Activated naive CD4-positive, alpha-beta T cell treated with anti-CD3 and anti-CD28 coated beads, Interleukin-2, amount 10 ng/mL, durations not matched to agents 7 days and 5 days (primary cell): ENCODE measurements at regions not wholly inside any gene's neighbourhood (a gene's known extent, or its start where the extent isn't known, plus 50 kb on each side); places are given as distances from the start of the nearest gene placed in this dataset.

ENCODE experiments used
- CTCF ChIA-PET: fragments of 350-600 bp; sonication (Branson Sonifier 250); formaldehyde crosslinking; loops from one replicate; lab custom pipeline; 2021; ENCODE audit warnings: antibody characterized with exemption; lab: Charles Lee
- DNase-seq: peaks from one replicate; pipeline ENCODE4 v3.0.0-alpha.2; 2020
- H3K27ac Mint-ChIP-seq: one replicate; pipeline ENCODE4 v1.8.0; 2021; ENCODE audit warnings: mild to moderate bottlenecking, moderate library complexity, mixed read lengths
- H3K27me3 Mint-ChIP-seq: one replicate; pipeline ENCODE4 v1.8.0; 2021; ENCODE audit warnings: mild to moderate bottlenecking, mixed read lengths
- H3K36me3 Mint-ChIP-seq: one replicate; pipeline ENCODE4 v1.8.0; 2021; ENCODE audit warnings: mixed read lengths
- H3K4me1 Mint-ChIP-seq: one replicate; pipeline ENCODE4 v1.8.0; 2021; ENCODE audit warnings: mixed read lengths
- H3K4me3 Mint-ChIP-seq: one replicate; pipeline ENCODE4 v1.8.0; 2021; ENCODE audit warnings: mild to moderate bottlenecking, moderate library complexity, mixed read lengths
- H3K9me3 Mint-ChIP-seq: one replicate; pipeline ENCODE4 v1.8.0; 2021; ENCODE audit warnings: mixed read lengths

DNA sequence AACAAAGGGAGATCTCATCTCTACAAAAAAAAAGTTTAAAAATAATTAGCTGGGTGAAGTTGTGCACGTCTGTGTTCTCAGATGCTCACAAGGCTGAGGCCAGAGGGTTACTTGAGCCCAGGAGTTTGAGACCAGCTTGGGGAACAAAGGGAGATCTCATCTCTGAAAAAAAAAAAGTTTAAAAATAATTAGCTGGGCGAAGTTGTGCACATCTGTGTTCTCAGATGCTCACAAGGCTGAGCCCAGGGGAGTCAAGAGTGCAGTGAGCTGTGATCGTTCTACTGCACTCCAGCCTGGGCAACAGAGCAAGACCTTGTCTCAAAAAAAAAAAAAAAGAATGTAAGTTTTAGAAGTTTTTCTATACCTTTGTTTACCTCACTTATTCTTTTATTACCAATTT is 127.3 kb downstream of the FGF9 start:
- no peak for DNase-seq
- Mint-ChIP-seq H3K27ac (no peak overlapping the region), H3K4me1 (no peaks in the 10 kb centered on the region), H3K36me3 (no peaks in the 10 kb centered on the region), H3K27me3 (no peaks in the 10 kb centered on the region), H3K9me3 (no peaks in the 10 kb centered on the region), H3K4me3 (no peak overlapping the region)
- CTCF ChIA-PET: interaction anchor here (0.6 kb wide), 1 partner anchor 260 kb away, joined by 3 read pairs; no protein-coding TSS in a partner anchor

DNA sequence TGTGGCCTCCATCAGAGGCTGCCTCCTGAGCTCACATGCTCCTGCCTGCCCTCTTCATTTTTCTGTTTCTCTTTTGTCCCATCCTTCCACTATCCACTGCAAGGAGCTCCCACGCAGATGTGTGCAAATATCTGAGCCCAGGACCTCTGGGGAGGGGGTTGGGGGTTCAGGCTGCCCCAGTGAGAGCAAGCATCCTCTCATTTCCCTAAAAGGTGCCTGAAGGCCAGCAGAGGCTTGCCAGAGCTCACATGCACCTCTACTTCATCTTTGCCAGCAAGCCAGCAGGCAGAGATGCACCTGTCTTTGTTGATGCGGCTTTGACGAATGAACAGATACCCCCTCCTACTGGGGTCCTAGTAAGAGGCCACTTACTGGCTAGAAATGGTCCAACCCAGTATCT is 128.8 kb downstream of the FGF9 start:
- CTCF ChIA-PET: no interaction called here
- DNase-seq: no peak
- Mint-ChIP-seq H3K4me3 (no peak overlapping the region), H3K27me3 (no peaks in the 10 kb centered on the region), H3K9me3 (no peaks in the 10 kb centered on the region), H3K27ac (no peak overlapping the region), H3K4me1 (no peaks in the 10 kb centered on the region), H3K36me3 (no peaks in the 10 kb centered on the region)

DNA sequence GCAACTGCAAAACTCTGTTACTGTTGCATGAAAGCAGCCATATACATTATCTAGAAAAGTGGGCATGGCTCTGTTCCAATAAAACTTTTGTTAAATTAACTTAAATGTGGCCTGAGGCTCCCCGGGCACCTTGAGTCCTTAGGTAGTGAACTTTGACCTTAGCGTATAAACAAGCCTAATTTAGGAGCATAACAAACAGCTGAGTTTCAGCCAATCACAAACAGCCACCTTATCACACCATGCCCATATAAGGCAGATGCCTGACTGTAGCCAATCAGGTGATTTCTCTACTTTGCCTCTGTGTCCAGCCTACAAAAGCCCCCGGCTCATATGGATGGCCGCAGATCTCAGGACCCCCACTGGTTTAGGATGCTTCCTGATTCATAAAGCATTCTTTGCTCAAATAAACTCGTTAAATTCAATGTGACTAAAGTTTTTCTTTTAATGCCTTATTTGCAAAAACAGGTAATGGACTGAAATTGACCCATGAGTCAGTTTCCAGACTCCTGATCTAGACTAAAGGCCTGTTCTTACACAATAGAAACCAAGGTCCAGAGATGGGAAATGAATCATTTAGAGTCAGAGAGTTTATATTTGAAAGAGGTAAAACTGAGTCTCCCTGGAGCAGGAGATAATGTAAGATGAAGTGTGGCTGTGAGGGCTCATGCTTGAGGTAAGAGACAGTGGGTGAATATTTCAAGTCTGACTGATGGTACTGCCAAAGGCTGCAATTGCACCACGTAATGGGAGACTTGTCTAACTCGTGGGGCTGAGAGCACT is 130.2 kb downstream of the FGF9 start:
- Mint-ChIP-seq H3K9me3 (no peaks in the 10 kb centered on the region), H3K4me3 (no peak overlapping the region), H3K27me3 (no peaks in the 10 kb centered on the region), H3K4me1 (no peaks in the 10 kb centered on the region), H3K27ac (no peak overlapping the region), H3K36me3 (no peaks in the 10 kb centered on the region)
- CTCF ChIA-PET: interaction anchor here (0.6 kb wide), 1 partner anchor 50 kb away, joined by 3 read pairs; no protein-coding TSS in a partner anchor
- DNase-seq: no peak

DNA sequence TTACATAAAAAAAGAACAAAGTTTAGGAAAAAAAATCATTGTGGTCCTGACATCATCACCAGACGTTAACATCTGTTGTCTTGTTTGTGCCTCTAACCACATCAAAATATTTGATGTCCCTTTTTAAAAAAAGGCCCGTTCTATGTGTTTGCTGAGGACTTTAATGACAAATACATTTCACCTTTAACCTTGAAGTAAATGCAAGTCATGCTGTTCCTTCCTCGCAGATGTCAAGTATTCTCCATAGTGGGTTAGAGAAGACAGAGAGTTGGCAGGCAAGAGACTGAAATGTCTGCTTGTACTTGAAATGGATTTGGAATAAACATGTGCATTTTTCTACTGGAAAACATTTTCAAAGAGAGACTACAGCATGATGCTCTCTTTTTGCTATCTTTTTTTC is 134.9 kb downstream of the FGF9 start:
- Mint-ChIP-seq H3K27me3 (no peaks in the 10 kb centered on the region), H3K36me3 (no peaks in the 10 kb centered on the region), H3K9me3 (no peaks in the 10 kb centered on the region), H3K4me1 (no peaks in the 10 kb centered on the region), H3K27ac (no peak overlapping the region), H3K4me3 (no peak overlapping the region)
- DNase-seq: no peak
- CTCF ChIA-PET: no interaction called here

DNA sequence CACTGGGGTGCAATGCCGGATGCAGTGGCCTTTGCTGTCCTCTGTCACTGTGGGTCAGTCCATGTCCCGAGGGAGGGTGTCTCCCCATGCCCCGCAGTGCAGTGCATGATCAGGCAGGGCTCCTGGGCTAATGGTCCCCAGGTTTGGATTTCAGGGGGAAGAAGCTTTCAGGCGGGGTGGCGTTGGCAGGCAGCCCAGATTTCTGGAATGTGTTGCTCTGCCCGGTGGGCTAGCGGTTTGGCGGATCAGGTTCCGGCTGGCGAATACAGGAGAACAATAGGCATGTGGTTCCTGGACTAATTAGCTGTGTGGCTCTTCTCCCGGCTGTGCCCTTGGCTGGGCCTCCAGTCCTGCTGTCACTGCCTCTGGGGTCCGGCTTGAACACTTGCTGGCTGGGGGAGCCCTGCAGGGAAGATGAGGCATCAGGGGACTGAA is 141.3 kb downstream of the FGF9 start:
- CTCF ChIA-PET: no interaction called here
- Mint-ChIP-seq H3K4me3 (no peak overlapping the region), H3K9me3 (peaks cover 2% of the 10 kb centered on the region)

DNA sequence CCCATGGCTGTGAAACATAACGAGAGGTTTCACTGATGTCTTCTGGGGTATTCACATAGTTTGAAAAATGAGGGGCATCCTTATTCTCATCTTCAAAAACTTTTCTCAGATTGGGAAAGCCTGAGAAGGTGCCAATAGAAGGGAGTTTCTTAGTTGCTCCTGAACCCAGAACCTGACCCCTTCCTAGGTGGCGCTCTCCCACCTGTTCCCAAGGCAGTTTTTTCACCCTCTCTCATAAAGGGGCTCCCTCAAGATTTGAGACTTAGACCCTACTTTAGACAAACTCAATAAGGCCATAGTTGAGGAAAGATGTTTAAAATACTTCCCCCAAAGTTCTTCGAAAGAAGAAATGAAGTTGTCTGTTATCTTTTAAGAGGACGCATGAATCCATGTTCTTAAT is 142.2 kb downstream of the FGF9 start:
- CTCF ChIA-PET: no interaction called here
- DNase-seq: no peak
- H3K4me3 Mint-ChIP-seq: no peak overlapping the region
- no peaks in the 10 kb centered on the region for H3K27me3 Mint-ChIP-seq
- H3K36me3 Mint-ChIP-seq: no peaks in the 10 kb centered on the region
- H3K27ac Mint-ChIP-seq: no peak overlapping the region
- H3K4me1 Mint-ChIP-seq: no peaks in the 10 kb centered on the region
- peaks cover 2% of the 10 kb centered on the region for H3K9me3 Mint-ChIP-seq

More for the DNA sequence above, 141.3 kb downstream of the FGF9 start:
- no peaks in the 10 kb centered on the region for H3K4me1 Mint-ChIP-seq
- DNase-seq: no peak
- H3K27ac Mint-ChIP-seq: no peak overlapping the region
- no peaks in the 10 kb centered on the region for H3K27me3 Mint-ChIP-seq
- H3K36me3 Mint-ChIP-seq: no peaks in the 10 kb centered on the region

DNA sequence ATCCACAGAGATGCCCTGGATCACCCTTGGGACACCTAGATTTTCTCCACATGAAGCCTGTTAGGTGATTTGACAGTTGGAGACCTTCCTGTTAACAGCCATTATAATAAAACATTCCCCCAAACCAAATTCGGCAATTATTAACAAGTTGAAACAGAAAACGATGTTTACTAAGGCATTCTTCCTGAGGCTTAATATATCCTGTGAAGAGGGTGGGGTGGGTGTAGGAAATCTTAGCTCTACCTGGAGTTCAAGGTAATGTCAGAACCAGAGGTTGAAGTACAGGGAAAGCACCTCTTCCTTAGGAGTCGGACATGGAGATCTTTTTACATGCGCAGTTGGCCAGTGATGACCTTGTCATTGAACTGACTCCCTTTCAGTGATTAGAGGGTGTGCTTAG is 143.0 kb downstream of the FGF9 start:
- H3K27me3 Mint-ChIP-seq: no peaks in the 10 kb centered on the region
- CTCF ChIA-PET: no interaction called here
- no peak overlapping the region for H3K4me3 Mint-ChIP-seq
- no peaks in the 10 kb centered on the region for H3K4me1 Mint-ChIP-seq
- H3K27ac Mint-ChIP-seq: no peak overlapping the region
- H3K36me3 Mint-ChIP-seq: no peaks in the 10 kb centered on the region
- peaks cover 2% of the 10 kb centered on the region for H3K9me3 Mint-ChIP-seq
- DNase-seq: no peak

DNA sequence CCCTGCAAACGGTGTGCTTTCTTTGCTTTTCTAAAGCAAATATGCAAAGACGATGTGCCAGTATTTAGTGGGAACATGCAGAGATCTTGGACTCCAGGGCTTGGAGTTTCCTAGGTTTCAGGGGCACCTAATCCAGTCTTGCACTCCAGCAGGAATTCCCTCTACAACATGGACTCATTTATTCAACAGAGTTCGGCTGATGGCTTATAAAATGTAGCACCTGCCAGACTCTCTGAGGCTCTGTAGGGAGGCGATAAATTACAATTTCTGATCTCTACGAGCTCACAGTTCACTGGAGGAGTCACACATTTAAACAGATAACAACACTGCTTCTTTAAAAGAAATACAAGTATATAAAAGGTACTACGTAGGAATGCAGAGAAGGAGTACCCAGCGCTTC is 143.7 kb downstream of the FGF9 start:
- CTCF ChIA-PET: no interaction called here
- Mint-ChIP-seq H3K4me3 (no peak overlapping the region), H3K9me3 (peaks cover 2% of the 10 kb centered on the region), H3K27ac (no peak overlapping the region), H3K36me3 (no peaks in the 10 kb centered on the region), H3K4me1 (no peaks in the 10 kb centered on the region), H3K27me3 (no peaks in the 10 kb centered on the region)
- no peak for DNase-seq

DNA sequence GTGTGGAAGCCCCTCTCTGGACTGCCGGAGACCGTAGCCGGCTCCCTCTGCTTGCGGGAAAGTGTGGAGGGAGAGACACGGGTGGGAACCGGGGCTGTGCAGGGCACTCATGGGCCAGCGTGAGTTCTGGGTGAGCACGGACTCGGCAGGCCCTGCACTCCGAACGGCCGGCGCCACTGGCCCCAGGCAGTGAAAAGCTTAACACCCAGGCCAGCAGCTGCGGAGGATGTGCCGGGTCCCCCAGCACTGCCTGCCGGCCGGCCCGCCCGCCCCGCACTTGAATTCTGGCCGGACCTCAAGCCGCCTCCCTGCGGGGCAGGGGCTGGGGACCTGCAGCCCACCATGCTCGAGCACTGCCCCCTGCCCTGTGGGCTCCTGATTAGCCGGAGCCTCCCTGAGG is 147.0 kb downstream of the FGF9 start:
- no peak overlapping the region for H3K4me3 Mint-ChIP-seq
- no peaks in the 10 kb centered on the region for H3K4me1 Mint-ChIP-seq
- CTCF ChIA-PET: no interaction called here
- DNase-seq: no peak
- H3K27me3 Mint-ChIP-seq: no peaks in the 10 kb centered on the region
- H3K36me3 Mint-ChIP-seq: no peaks in the 10 kb centered on the region
- peaks cover 2% of the 10 kb centered on the region for H3K9me3 Mint-ChIP-seq
- H3K27ac Mint-ChIP-seq: no peak overlapping the region

DNA sequence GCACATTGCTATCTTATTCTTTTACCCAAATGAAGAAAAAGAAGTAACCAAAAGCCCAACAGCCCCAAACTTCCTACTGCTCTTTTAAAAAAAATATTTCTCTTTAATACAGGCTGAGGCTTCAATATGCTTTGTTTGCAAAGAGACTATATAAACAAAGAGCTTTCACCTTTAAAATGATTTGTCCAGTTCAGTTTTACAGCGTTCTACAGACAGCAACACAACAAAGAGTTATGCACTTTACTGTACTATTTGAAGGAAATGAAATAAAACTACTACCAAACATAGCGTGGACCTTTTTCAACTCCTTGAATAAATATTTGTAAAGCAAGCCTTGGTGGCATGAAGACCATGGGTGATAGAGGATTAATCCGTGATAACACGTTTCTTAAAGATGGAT is 151.2 kb downstream of the FGF9 start:
- H3K27ac Mint-ChIP-seq: no peak overlapping the region
- no peaks in the 10 kb centered on the region for H3K27me3 Mint-ChIP-seq
- H3K36me3 Mint-ChIP-seq: no peaks in the 10 kb centered on the region
- no peaks in the 10 kb centered on the region for H3K4me1 Mint-ChIP-seq
- no peak overlapping the region for H3K4me3 Mint-ChIP-seq
- DNase-seq: no peak
- CTCF ChIA-PET: no interaction called here
- H3K9me3 Mint-ChIP-seq: no peaks in the 10 kb centered on the region

DNA sequence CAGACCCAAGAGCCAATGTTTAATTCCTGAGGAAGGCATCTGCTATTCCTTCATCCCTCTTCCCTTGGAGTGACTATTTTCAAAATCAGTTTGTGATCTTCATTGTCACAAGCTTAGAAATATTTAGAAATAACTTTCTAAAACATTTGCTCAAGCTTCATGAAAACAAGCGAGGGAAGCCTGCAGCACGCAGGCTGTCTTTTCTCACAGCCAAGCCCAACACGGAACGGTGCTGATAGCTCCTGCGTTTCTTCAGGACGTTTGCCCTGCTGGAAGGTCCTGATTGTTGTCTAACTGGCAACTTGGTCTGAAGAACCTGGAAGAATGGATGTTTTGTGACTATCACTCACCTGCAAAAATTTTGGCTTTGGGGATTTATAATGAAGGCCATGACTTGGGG is 152.5 kb downstream of the FGF9 start:
- H3K36me3 Mint-ChIP-seq: no peaks in the 10 kb centered on the region
- no peaks in the 10 kb centered on the region for H3K4me1 Mint-ChIP-seq
- CTCF ChIA-PET: no interaction called here
- DNase-seq: no peak
- no peaks in the 10 kb centered on the region for H3K9me3 Mint-ChIP-seq
- H3K27me3 Mint-ChIP-seq: no peaks in the 10 kb centered on the region
- no peak overlapping the region for H3K27ac Mint-ChIP-seq
- H3K4me3 Mint-ChIP-seq: no peak overlapping the region

DNA sequence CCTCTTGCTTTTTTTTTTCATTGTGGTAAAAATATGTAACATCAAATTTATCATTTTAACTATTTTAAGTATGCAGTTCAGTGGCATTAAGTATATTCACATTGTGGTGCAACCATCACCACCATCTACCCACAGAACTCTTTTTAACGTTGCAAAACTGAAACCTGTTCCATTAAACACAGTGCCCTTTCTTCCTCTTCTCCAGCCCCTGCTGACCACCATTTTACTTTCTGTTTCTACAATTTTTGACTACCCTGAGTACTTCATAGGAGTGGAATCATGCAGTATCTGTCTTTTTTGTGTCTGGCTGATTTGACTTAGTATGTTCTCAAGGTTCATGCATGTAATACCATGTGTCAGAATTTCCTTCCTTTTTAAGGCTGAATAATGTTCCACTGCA is 153.1 kb downstream of the FGF9 start:
- no peak overlapping the region for H3K27ac Mint-ChIP-seq
- H3K27me3 Mint-ChIP-seq: no peaks in the 10 kb centered on the region
- no peaks in the 10 kb centered on the region for H3K36me3 Mint-ChIP-seq
- no peak overlapping the region for H3K4me3 Mint-ChIP-seq
- H3K4me1 Mint-ChIP-seq: no peaks in the 10 kb centered on the region
- no peak for DNase-seq
- no peaks in the 10 kb centered on the region for H3K9me3 Mint-ChIP-seq
- CTCF ChIA-PET: no interaction called here

DNA sequence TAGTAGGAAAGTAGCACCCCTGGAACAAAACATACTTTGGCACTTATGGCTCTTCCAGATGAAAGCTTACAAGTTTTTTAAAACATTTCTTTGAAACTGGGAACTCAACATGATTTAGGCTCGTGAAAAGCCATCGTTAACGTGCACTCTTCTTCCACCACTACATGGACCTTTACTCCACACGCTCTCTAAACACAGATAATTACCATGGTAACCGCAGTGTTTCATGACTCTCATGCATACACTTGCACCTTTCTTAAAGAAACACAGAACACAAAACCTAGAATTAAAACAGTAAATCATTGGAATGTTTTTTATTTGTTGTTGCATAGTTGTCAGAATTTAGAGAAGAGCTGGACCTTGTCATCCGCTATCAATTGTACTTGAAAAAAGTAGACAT is 154.3 kb downstream of the FGF9 start:
- no peaks in the 10 kb centered on the region for H3K9me3 Mint-ChIP-seq
- no peaks in the 10 kb centered on the region for H3K4me1 Mint-ChIP-seq
- H3K27ac Mint-ChIP-seq: no peak overlapping the region
- H3K27me3 Mint-ChIP-seq: no peaks in the 10 kb centered on the region
- no peak for DNase-seq
- H3K36me3 Mint-ChIP-seq: no peaks in the 10 kb centered on the region
- H3K4me3 Mint-ChIP-seq: no peak overlapping the region
- CTCF ChIA-PET: no interaction called here

DNA sequence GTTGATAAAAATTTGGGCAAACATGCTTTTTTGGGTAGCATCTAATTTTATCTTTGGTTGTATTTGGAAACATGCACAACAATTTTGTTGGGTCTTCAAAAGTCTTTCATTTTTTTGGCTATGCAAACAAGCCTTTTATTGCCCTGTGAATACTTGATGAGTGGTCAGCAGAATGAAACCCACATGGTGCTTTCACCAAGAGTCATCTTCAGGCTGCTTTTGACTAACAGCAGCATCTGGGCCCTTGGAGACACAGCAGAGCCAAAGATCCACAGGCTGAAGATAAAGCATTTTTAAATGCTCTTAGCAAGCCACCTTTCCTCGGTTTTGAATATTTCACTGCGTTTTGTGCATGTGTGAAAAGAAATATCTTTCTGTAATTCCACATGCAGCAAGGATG is 154.9 kb downstream of the FGF9 start:
- H3K27ac Mint-ChIP-seq: no peak overlapping the region
- no peaks in the 10 kb centered on the region for H3K9me3 Mint-ChIP-seq
- DNase-seq: no peak
- H3K27me3 Mint-ChIP-seq: no peaks in the 10 kb centered on the region
- H3K4me3 Mint-ChIP-seq: no peak overlapping the region
- no peaks in the 10 kb centered on the region for H3K4me1 Mint-ChIP-seq
- no peaks in the 10 kb centered on the region for H3K36me3 Mint-ChIP-seq
- CTCF ChIA-PET: no interaction called here

DNA sequence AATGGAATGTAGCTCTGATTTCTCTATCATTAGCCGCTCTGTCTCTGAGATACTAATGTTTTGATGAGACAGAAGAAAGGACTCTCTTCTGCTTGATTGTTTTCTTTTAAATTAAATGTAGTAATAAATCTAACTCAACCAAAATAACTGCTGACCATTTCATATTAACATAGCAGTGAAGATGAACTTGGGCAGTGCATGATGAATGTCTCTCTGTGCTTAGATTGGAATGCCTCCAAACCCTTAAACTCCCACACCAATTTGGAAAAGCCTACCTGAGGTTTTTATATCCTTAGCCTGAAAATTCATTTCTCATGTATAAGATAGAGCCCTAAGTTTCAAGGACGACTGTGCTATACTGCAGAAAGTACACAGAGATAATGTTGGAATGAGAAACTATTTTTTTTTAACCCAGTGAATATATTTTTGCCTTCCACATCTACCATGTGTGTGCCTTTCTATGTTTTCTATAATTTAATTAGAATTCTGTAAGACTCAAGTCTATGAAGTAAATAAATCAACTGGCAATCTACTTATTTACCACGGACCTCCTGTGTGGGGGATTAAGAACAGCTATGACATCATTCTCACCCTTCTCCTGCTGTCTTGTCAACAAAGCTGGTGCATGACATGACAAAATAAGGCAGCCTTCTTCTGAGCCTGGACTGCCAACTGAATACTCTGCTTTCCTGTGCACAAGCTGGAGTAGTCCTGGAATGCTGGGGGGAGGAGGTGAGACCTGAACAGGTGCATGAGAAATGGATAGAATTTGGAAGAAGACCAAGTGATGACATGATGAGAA is 155.5 kb downstream of the FGF9 start:
- no peaks in the 10 kb centered on the region for H3K36me3 Mint-ChIP-seq
- no peaks in the 10 kb centered on the region for H3K27me3 Mint-ChIP-seq
- no peaks in the 10 kb centered on the region for H3K4me1 Mint-ChIP-seq
- CTCF ChIA-PET: no interaction called here
- no peak for DNase-seq
- H3K4me3 Mint-ChIP-seq: no peak overlapping the region
- H3K27ac Mint-ChIP-seq: no peak overlapping the region
- no peaks in the 10 kb centered on the region for H3K9me3 Mint-ChIP-seq
